Large intestine (tissue), 3 donors: ENCODE measurements at regions not wholly inside any gene's neighbourhood (a gene's known extent, or its start where the extent isn't known, plus 50 kb on each side); places are given as distances from the start of the nearest gene placed in this dataset.

Experiments
- DNase-seq, 2 donors: peaks; one replicate each; pipeline versions ENCODE4 v3.0.0 to v3.0.0-alpha.2; 2013
- H3K27ac ChIP-seq: one replicate; pipeline ENCODE4 v1.5.1; 2013; ENCODE audit warnings: low read length
- H3K27me3 ChIP-seq: 2 replicates; pipeline ENCODE4 v1.6.1; 2013; ENCODE audit warnings: low read length; ENCODE audit not compliant: control insufficient read depth, insufficient read depth
- H3K36me3 ChIP-seq: 2 replicates; pipeline ENCODE4 v1.6.1; 2013; ENCODE audit warnings: low read length; ENCODE audit not compliant: control insufficient read depth, insufficient read depth
- H3K4me1 ChIP-seq: one replicate; pipeline ENCODE4 v1.6.1; 2013; ENCODE audit warnings: low read length; ENCODE audit not compliant: control insufficient read depth, insufficient read depth
- H3K4me3 ChIP-seq: one replicate; pipeline ENCODE4 v1.5.1; 2013; ENCODE audit warnings: low read length
- H3K9me3 ChIP-seq: one replicate; pipeline ENCODE4 v1.6.1; 2013; ENCODE audit warnings: mild to moderate bottlenecking, low read depth, low read length, moderate library complexity; ENCODE audit not compliant: control insufficient read depth
- whole genome bisulfite sequencing: methylation state at CpG from one replicate; pipeline ENCODE4 v1.1.5; 2013; ENCODE audit warnings: low lambda C conversion rate; ENCODE audit not compliant: insufficient coverage; 5-methylcytosine and 5-hydroxymethylcytosine counted together

DNA sequence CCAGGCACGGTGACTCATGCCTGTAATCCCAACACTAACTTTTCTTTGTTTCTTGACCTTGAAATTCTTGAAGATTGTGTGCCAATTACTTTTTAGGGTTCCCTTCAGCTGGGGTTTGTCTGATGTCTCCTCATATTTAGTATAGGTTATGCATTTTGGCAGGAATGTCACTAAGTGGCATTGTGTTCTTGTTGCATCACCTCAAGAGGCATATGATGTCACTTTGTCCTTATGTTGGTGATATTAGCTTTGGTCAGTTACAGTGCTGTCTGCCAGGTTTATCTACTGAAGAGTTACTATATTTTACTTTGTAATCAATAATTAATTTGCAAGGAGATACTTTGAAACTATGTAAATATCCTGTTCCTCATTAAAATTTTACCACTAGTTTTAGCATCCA lies 61.0 kb upstream of the BTG1 start:
- Histone ChIP-seq H3K27ac (no peak overlapping the region), H3K4me1 (peaks cover 8% of the 10 kb centered on the region), H3K36me3 (no peaks in the 10 kb centered on the region), H3K9me3 (peaks cover 4% of the 10 kb centered on the region), H3K4me3 (no peak overlapping the region), H3K27me3 (no peaks in the 10 kb centered on the region)
- WGBS: 67% methylated on average over 1 of the region's 1 CpG
- no peak for DNase-seq

- Histone ChIP-seq H3K27me3 (no peaks in the 10 kb centered on the region), H3K27ac (no peak overlapping the region), H3K4me1 (peaks cover 8% of the 10 kb centered on the region), H3K9me3 (peaks cover 4% of the 10 kb centered on the region), H3K4me3 (no peak overlapping the region), H3K36me3 (no peaks in the 10 kb centered on the region)
- no CpG with 5 or more reads among the region's 1 CpG for WGBS
- no peak for DNase-seq
Measured at GRCh38 chr12:92206011-92206410, 60.4 kb upstream of the BTG1 start.

DNA sequence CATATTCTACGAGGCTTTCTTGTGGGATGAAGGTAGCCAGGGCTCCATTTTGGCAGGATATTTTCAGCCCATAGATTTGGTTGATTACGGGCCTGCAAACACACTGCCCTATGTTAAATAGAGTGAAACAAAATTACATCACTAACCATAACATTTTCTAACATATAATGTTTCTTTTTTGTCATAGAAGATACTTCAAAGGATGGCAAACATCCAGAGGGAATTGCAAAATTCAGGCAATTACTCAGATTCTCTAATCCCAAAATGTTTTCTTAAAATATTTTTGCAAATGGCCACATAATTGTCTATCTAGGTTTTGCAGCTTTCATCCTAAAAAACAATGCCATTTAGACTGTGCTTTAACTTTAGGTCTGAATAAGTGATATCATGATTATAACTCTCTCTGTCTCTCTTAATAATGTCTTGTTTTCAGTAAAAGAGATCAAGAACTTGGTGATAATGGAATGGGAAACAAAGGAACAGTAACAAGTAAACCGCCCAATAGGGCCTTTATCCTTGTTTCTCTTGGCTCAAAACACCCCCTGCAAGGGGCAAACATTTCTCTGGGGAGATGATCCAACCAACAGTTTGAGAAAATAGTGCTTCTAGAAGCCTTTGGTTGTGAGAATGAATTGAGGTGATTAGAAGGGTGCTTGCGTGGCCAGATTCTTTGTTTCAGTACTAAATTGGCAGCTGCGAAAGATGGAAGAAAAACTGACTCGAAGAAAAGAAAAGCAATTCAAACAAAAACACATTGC lies 54.4 kb upstream of the BTG1 start:
- Histone ChIP-seq H3K4me1 (no peaks in the 10 kb centered on the region), H3K9me3 (no peaks in the 10 kb centered on the region), H3K27me3 (no peaks in the 10 kb centered on the region), H3K4me3 (no peak overlapping the region), H3K27ac (no peak overlapping the region), H3K36me3 (no peaks in the 10 kb centered on the region)
- WGBS: 93% methylated on average over 3 of the region's 6 CpGs
- no peak for DNase-seq

DNA sequence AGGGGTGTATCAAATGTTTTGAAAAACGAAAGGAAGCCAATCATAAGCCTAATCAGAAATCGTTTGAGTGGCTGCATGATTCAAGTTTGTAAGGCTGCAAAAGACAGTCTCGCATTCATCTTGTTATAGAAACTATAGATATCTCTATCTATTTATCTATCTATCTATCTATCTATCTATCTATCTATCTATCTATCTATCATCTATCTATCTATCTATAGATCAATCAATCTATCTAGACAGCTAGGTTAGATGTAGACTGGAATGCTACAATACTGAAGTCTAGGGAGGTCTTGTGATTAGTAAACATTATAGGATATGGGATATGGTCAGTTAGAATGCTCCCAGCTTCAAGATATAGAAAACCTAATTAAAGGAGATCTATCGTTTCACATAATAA lies 52.2 kb upstream of the BTG1 start:
- Histone ChIP-seq H3K4me3 (no peak overlapping the region), H3K36me3 (no peaks in the 10 kb centered on the region), H3K27me3 (no peaks in the 10 kb centered on the region), H3K27ac (no peak overlapping the region), H3K9me3 (no peaks in the 10 kb centered on the region), H3K4me1 (no peaks in the 10 kb centered on the region)
- no peak for DNase-seq
- 96% methylated on average over 3 of the region's 4 CpGs for WGBS

DNA sequence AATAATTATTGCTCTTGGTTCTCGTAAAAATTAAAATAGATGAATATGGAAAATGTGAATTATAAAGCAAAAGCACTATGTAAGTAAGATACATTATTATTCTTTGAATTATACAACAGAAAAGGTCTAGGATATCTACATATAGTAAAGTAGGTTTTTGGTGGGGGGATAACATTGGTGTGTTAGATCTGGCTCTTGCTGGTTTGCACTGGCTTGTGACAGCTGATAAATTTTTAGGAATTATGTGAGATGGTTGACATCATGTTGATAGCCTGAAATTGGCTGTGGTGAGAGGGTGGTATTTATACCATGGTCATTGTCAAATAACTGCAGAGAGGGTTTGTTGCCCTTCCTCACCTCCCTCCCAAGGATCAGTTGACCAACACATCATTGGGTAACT lies 50.7 kb upstream of the BTG1 start:
- Histone ChIP-seq H3K36me3 (no peaks in the 10 kb centered on the region), H3K9me3 (no peaks in the 10 kb centered on the region), H3K27me3 (no peaks in the 10 kb centered on the region), H3K4me3 (no peak overlapping the region), H3K27ac (no peak overlapping the region), H3K4me1 (peaks cover 3% of the 10 kb centered on the region)
- no peak for DNase-seq
- WGBS: 100% methylated on average over 1 of the region's 1 CpG
